ENCODE measurements at regions not wholly inside any gene's neighbourhood (a gene's known extent, or its start where the extent isn't known, plus 50 kb on each side); places are given as distances from the start of the nearest gene placed in this dataset.

- Mint-ChIP-seq H3K27me3 (ENCODE audit: insufficient read depth, unreplicated experiment) (peaks cover 4% of the 10 kb centered on the region), H3K9me3 (ENCODE audit: unreplicated experiment) (peaks cover 12% of the 10 kb centered on the region), H3K4me3 (ENCODE audit: unreplicated experiment) (no peak overlapping the region), H3K4me1 (ENCODE audit: low read depth, unreplicated experiment) (no peaks in the 10 kb centered on the region), H3K36me3 (ENCODE audit: insufficient read depth, unreplicated experiment) (no peaks in the 10 kb centered on the region), H3K27ac (ENCODE audit: unreplicated experiment) (no peak overlapping the region)
- ChIA-PET CTCF (no interaction called here), POLR2A (no interaction called here)
- intact Hi-C loops (cut with micrococcal nuclease; ENCODE audit: unreplicated experiment) = no loop called here
- DNase-seq = no peak
- TF ChIP-seq, protein P1, sequence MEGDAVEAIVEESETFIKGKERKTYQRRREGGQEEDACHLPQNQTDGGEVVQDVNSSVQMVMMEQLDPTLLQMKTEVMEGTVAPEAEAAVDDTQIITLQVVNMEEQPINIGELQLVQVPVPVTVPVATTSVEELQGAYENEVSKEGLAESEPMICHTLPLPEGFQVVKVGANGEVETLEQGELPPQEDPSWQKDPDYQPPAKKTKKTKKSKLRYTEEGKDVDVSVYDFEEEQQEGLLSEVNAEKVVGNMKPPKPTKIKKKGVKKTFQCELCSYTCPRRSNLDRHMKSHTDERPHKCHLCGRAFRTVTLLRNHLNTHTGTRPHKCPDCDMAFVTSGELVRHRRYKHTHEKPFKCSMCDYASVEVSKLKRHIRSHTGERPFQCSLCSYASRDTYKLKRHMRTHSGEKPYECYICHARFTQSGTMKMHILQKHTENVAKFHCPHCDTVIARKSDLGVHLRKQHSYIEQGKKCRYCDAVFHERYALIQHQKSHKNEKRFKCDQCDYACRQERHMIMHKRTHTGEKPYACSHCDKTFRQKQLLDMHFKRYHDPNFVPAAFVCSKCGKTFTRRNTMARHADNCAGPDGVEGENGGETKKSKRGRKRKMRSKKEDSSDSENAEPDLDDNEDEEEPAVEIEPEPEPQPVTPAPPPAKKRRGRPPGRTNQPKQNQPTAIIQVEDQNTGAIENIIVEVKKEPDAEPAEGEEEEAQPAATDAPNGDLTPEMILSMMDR (IDR thresholded peaks at IDR 0.05; ENCODE audit: insufficient read depth in 1 of 2, low read depth in 1 of 2, low read length in 1 of 2, severe bottlenecking in 1 of 2, unreplicated experiment in 1 of 2) = no peak
- H3K4me3 ChIP-seq (ENCODE audit: low read depth, low read length) = no peak overlapping the region
- no peaks in the 10 kb centered on the region for H3K9me3 ChIP-seq
- H3K4me1 ChIP-seq = no peaks in the 10 kb centered on the region
- no peaks in the 10 kb centered on the region for H3K36me3 ChIP-seq (ENCODE audit: control insufficient read depth, insufficient read depth, low read length)
- BruUV-seq (replicated peaks) = no TSS peak
- H3K27me3 ChIP-seq (replicated peaks; ENCODE audit: control insufficient read depth, insufficient read depth, low read length) = no peaks in the 10 kb centered on the region; the same call in 1 of the 2 replicates
Observed at GRCh38 chr2:157106950-157107349, 150.6 kb upstream of the GALNT5 start.

GRCh38 chr2:157107460-157107859 lies 150.0 kb upstream of the GALNT5 start:
- no peaks in the 10 kb centered on the region for H3K9me3 ChIP-seq
- no peaks in the 10 kb centered on the region for H3K36me3 ChIP-seq (ENCODE audit: control insufficient read depth, insufficient read depth, low read length)
- H3K4me1 ChIP-seq = no peaks in the 10 kb centered on the region
- no peaks in the 10 kb centered on the region; the same call in 1 of the 2 replicates for H3K27me3 ChIP-seq (replicated peaks; ENCODE audit: control insufficient read depth, insufficient read depth, low read length)
- intact Hi-C loops (cut with micrococcal nuclease; ENCODE audit: unreplicated experiment) = no loop called here
- no peak overlapping the region for H3K4me3 Mint-ChIP-seq (ENCODE audit: unreplicated experiment)
- no peak overlapping the region for H3K4me3 ChIP-seq (ENCODE audit: low read depth, low read length)
- peaks cover 9% of the 10 kb centered on the region for H3K9me3 Mint-ChIP-seq (ENCODE audit: unreplicated experiment)
- no peaks in the 10 kb centered on the region for H3K4me1 Mint-ChIP-seq (ENCODE audit: low read depth, unreplicated experiment)
- ChIA-PET POLR2A (no interaction called here), CTCF (no interaction called here)
- H3K27me3 Mint-ChIP-seq (ENCODE audit: insufficient read depth, unreplicated experiment) = peaks cover 3% of the 10 kb centered on the region
- H3K27ac Mint-ChIP-seq (ENCODE audit: unreplicated experiment) = no peak overlapping the region
- H3K36me3 Mint-ChIP-seq (ENCODE audit: insufficient read depth, unreplicated experiment) = no peaks in the 10 kb centered on the region
- BruUV-seq (replicated peaks) = no TSS peak
- DNase-seq = no peak
- TF ChIP-seq, protein P1 (IDR thresholded peaks at IDR 0.05; ENCODE audit: insufficient read depth in 1 of 2, low read depth in 1 of 2, low read length in 1 of 2, severe bottlenecking in 1 of 2, unreplicated experiment in 1 of 2) = no peak

DNA sequence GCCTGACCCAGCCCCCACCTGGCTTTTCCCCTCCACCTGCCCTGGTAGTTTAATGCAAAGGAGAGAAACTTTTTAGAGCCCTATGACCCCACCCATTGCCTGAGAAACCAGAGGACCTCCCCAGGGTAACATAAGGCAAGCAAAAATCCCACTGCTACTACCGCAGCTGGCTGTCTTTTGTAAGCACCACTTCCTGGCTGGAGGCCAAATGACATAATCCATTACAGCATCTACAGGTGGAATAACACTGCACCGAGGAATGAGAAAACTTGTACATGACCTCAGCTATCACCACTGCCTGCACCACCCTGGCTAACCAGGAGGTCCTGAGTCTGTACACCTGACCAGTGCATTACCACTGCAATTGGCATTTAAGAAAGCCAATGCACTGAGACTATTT lies 149.6 kb upstream of the GALNT5 start:
- intact Hi-C loops (cut with micrococcal nuclease; ENCODE audit: unreplicated experiment) = no loop called here
- ChIA-PET CTCF (no interaction called here), POLR2A (no interaction called here)
- no peak for DNase-seq
- H3K36me3 ChIP-seq (ENCODE audit: control insufficient read depth, insufficient read depth, low read length) = no peaks in the 10 kb centered on the region
- Mint-ChIP-seq H3K4me1 (ENCODE audit: low read depth, unreplicated experiment) (no peaks in the 10 kb centered on the region), H3K27me3 (ENCODE audit: insufficient read depth, unreplicated experiment) (peaks cover 3% of the 10 kb centered on the region), H3K36me3 (ENCODE audit: insufficient read depth, unreplicated experiment) (no peaks in the 10 kb centered on the region), H3K4me3 (ENCODE audit: unreplicated experiment) (no peak overlapping the region), H3K9me3 (ENCODE audit: unreplicated experiment) (peaks cover 9% of the 10 kb centered on the region), H3K27ac (ENCODE audit: unreplicated experiment) (no peak overlapping the region)
- H3K27me3 ChIP-seq (replicated peaks; ENCODE audit: control insufficient read depth, insufficient read depth, low read length) = no peaks in the 10 kb centered on the region; the same call in 1 of the 2 replicates
- H3K9me3 ChIP-seq = no peaks in the 10 kb centered on the region
- TF ChIP-seq, protein P1 (IDR thresholded peaks at IDR 0.05; ENCODE audit: insufficient read depth in 1 of 2, low read depth in 1 of 2, low read length in 1 of 2, severe bottlenecking in 1 of 2, unreplicated experiment in 1 of 2) = no peak
- H3K4me1 ChIP-seq = no peaks in the 10 kb centered on the region
- H3K4me3 ChIP-seq (ENCODE audit: low read depth, low read length) = no peak overlapping the region
- no TSS peak for BruUV-seq (replicated peaks)

Data from Caco-2 (cell line).